ENCODE measurements at regions not wholly inside any gene's neighbourhood (a gene's known extent, or its start where the extent isn't known, plus 50 kb on each side); places are given as distances from the start of the nearest gene placed in this dataset.

DNA sequence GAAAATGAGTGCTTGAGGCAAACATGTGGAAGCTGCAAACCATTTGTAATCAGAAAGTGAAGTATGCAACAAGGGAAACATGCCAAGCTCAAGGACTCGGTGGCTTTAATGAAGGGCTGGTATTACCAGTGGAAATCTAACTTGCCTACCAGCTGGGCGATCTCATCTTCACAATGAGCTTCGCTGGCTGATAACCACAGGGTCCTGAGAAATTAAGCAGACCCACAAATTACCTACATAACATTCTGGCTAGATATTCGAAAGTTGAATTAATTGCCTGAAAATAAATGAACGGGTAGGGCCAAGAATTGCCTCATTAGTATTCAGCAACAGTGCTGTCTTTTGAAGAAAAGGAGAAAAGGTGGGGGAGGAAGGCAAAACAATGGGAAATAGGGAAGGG lies 439.4 kb downstream of the PDZRN4 start:
- no peaks in the 10 kb centered on the region for H3K9me3 ChIP-seq
- no peak overlapping the region for H3K27ac ChIP-seq
- TF ChIP-seq, protein P1, sequence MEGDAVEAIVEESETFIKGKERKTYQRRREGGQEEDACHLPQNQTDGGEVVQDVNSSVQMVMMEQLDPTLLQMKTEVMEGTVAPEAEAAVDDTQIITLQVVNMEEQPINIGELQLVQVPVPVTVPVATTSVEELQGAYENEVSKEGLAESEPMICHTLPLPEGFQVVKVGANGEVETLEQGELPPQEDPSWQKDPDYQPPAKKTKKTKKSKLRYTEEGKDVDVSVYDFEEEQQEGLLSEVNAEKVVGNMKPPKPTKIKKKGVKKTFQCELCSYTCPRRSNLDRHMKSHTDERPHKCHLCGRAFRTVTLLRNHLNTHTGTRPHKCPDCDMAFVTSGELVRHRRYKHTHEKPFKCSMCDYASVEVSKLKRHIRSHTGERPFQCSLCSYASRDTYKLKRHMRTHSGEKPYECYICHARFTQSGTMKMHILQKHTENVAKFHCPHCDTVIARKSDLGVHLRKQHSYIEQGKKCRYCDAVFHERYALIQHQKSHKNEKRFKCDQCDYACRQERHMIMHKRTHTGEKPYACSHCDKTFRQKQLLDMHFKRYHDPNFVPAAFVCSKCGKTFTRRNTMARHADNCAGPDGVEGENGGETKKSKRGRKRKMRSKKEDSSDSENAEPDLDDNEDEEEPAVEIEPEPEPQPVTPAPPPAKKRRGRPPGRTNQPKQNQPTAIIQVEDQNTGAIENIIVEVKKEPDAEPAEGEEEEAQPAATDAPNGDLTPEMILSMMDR (IDR thresholded peaks at IDR 0.05) = no peak
- no peak for TF ChIP-seq POLR2A (IDR thresholded peaks at IDR 0.05)
- H3K36me3 ChIP-seq (ENCODE audit: low read depth, missing control alignments) = no peaks in the 10 kb centered on the region
- WGBS, 2 donors = 30 to 48% methylated on average over 5 of the region's 5 CpGs
- no peak for DNase-seq
- no peaks in the 10 kb centered on the region for H3K27me3 ChIP-seq
- no peak overlapping the region for H3K4me3 ChIP-seq
- intact Hi-C loops (cut with DNase I; ENCODE audit: low total_unique reads) = no loop called here
- no peaks in the 10 kb centered on the region for H3K4me1 ChIP-seq

DNA sequence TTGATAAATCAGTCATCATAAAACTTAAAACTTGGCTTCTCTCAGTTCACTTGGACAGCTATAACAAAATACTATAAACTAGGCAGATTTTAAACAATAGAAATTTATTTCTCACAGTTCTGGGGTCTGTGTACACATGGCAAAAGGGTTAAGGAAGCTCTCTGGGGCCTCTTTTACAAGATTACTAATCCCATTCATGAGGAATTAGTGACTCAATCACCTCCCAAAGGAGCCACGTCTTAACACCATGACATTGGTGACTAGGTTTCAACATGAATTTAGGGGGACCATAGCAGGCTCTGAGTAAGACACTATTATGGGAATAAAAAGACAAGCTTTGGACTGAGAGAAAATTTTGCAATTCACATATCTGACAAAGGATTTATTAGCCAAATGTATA lies 436.5 kb downstream of the PDZRN4 start:
- 47 to 58% methylated on average over 1 of the region's 1 CpG for WGBS, 2 donors
- TF ChIP-seq POLR2A (IDR thresholded peaks at IDR 0.05) = no peak
- TF ChIP-seq, protein P1 (IDR thresholded peaks at IDR 0.05) = no peak
- intact Hi-C loops (cut with DNase I; ENCODE audit: low total_unique reads) = no loop called here
- Histone ChIP-seq H3K4me3 (no peak overlapping the region), H3K36me3 (ENCODE audit: low read depth, missing control alignments) (no peaks in the 10 kb centered on the region), H3K27ac (no peak overlapping the region), H3K9me3 (no peaks in the 10 kb centered on the region), H3K27me3 (no peaks in the 10 kb centered on the region), H3K4me1 (no peaks in the 10 kb centered on the region)
- no peak for DNase-seq

Small RNAs in the stretch of these regions (small RNA-seq; reads per million reads assigned to genes)
- gene RNA5SP360 = 0 reads per million in 2 donors
